Right atrium auricular region (tissue), 2 donors: ENCODE measurements at regions not wholly inside any gene's neighbourhood (a gene's known extent, or its start where the extent isn't known, plus 50 kb on each side); places are given as distances from the start of the nearest gene placed in this dataset.

Experiments
- DNase-seq: peaks from one replicate; pipeline ENCODE4 v3.0.0-alpha.2; 2019; ENCODE audit warnings: low spot score
- H3K27ac ChIP-seq, 2 donors: fragments of 200-600 bp; sonication (generic); 1 replicate in 1 of 2; 2 replicates in 1 of 2; pipeline ENCODE4 v1.5.1; 2016 to 2019
- H3K27me3 ChIP-seq, 2 donors: fragments of 200-600 bp; sonication (generic); one replicate each; pipeline versions ENCODE4 v1.5.1 to v1.6.0; 2017 to 2019
- H3K36me3 ChIP-seq: fragments of 200-600 bp; sonication (generic); one replicate; pipeline ENCODE4 v1.5.1; 2016
- H3K4me1 ChIP-seq, 2 donors: fragments of 200-600 bp; sonication (generic); one replicate each; pipeline versions ENCODE4 v1.5.1 to v1.6.0; 2017 to 2019
- H3K4me3 ChIP-seq, 2 donors: fragments of 200-600 bp; sonication (generic); 1 replicate in 1 of 2; 2 replicates in 1 of 2; pipeline ENCODE4 v1.5.1; 2017 to 2019; ENCODE audit warnings: mild to moderate bottlenecking in 1 of 2, moderate library complexity in 1 of 2
- H3K9me3 ChIP-seq, 2 donors: fragments of 200-600 bp; sonication (generic); one replicate each; pipeline ENCODE4 v1.5.1; 2019
- CTCF ChIP-seq, 2 donors: fragments of 200-600 bp; sonication (generic); IDR thresholded peaks; one replicate each; pipeline ENCODE4 v1.5.1; 2019; ENCODE audit warnings: antibody characterized with exemption in 2 of 2

- no peak for TF ChIP-seq CTCF (IDR thresholded peaks at IDR 0.05)
- no peak overlapping the region for H3K27ac ChIP-seq
- H3K4me1 ChIP-seq = peaks cover 0 to 12% of the 10 kb centered on the region in 2 donors
- H3K27me3 ChIP-seq = no peaks in the 10 kb centered on the region
- no peaks in the 10 kb centered on the region for H3K9me3 ChIP-seq
- H3K4me3 ChIP-seq = no peak overlapping the region
- DNase-seq = no peak
- no peaks in the 10 kb centered on the region for H3K36me3 ChIP-seq
These were observed 153.0 kb upstream of the SMIM23 start for GRCh38 chr5:171632616-171633015.

DNA sequence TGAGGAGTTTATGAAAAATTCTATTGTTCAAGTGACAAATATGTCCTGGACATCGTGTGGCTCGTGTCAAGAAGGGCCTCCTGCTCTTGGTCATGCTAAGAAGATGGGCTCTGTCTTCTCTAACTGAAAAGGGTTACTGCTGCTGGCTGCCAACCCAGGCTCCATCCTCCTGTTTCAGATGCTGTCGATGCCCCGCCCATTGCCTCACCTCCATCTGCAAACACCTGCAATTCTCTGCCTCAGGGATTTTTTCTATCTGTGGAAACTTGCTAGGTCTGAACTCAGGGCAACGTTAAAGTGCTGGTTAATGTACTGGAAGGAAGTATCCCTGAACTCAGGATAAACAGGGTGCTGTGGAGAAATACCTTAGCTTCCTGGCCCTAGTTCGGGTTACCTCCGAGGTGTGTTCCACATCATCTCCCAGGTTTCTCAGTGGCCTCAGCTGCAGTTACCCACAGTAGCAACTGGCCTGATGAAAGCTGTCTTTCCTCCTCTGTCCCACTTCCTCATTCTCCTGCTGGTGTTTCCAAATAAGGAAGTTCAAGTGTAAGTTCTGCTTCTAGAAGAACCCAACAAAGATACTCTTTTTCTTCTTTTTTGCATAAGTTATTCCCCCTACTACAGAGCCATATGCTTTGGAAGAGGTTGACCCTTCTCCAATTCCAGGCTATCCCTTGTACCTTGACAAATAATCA lies 151.7 kb upstream of the SMIM23 start:
- no peaks in the 10 kb centered on the region for H3K27me3 ChIP-seq
- H3K36me3 ChIP-seq = no peaks in the 10 kb centered on the region
- no peak overlapping the region for H3K4me3 ChIP-seq
- H3K27ac ChIP-seq = no peak overlapping the region
- TF ChIP-seq CTCF (IDR thresholded peaks at IDR 0.05) = no peak
- no peaks in the 10 kb centered on the region for H3K9me3 ChIP-seq
- H3K4me1 ChIP-seq = peaks cover 0 to 12% of the 10 kb centered on the region in 2 donors
- no peak for DNase-seq

GRCh38 chr5:171634511-171634910 lies 151.1 kb upstream of the SMIM23 start:
- no peak for DNase-seq
- H3K27me3 ChIP-seq = no peaks in the 10 kb centered on the region
- H3K36me3 ChIP-seq = no peaks in the 10 kb centered on the region
- H3K4me1 ChIP-seq = peaks cover 0 to 10% of the 10 kb centered on the region in 2 donors
- no peak overlapping the region for H3K27ac ChIP-seq
- no peak for TF ChIP-seq CTCF (IDR thresholded peaks at IDR 0.05)
- no peaks in the 10 kb centered on the region for H3K9me3 ChIP-seq
- H3K4me3 ChIP-seq = no peak overlapping the region

DNA sequence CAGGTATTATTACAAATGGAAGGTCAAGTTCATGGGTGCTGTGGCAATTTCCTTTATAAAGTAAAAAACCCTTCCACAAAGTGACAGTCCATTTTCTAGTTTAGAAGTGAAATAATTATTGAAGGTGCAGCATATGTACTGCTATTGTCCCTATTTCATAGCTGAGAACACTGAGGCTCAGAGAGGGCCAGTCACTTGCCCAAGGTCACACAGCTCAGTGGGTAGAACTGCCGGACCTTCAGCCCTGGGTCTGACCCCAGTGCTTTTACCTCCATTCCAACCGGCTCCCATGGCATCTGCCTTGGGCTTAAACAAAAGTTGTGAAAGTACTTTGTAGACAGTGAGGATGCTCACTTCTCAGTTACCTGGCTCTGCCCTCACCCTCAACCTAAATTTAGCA lies 150.6 kb upstream of the SMIM23 start:
- Histone ChIP-seq H3K27me3 (no peaks in the 10 kb centered on the region), H3K4me3 (no peak overlapping the region), H3K4me1 (peaks cover 0 to 13% of the 10 kb centered on the region in 2 donors), H3K9me3 (no peaks in the 10 kb centered on the region), H3K36me3 (no peaks in the 10 kb centered on the region), H3K27ac (no peak overlapping the region)
- DNase-seq = no peak
- TF ChIP-seq CTCF (IDR thresholded peaks at IDR 0.05) = no peak

DNA sequence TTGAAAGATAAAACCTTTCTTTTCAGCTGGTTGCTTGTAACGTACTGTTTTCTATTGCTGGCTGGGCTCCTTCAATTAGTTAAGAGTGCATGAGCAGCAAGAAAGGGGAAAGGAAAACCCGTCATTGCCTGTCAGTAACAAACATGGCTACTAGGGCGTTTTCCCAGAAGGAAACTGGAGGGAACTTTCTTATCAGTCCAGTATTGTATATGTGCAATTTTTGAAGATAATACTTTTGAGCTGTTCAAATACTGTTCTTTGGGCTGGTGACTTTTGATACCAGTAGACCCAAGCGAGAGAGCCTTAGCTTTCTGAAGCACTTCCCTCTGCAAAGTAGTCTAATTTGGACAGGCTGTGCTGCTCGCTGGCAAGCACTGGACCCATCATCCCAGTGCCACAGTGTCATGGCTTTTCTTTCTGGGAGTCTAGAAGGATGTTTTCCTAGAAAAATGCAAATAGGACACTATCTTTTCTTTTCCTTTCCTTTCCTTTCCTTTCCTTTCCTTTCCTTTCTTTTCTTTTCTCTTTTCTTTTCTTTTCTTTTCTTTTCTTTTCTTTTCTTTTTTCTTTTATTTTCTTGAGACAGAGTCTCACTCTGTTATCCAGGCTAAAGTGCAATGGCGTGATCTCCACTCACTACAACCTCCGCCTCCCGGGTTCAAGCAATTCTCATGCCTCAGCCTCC lies 149.9 kb upstream of the SMIM23 start:
- TF ChIP-seq CTCF (IDR thresholded peaks at IDR 0.05) = no peak
- Histone ChIP-seq H3K27ac (no peak overlapping the region), H3K9me3 (no peaks in the 10 kb centered on the region), H3K36me3 (no peaks in the 10 kb centered on the region), H3K27me3 (no peaks in the 10 kb centered on the region), H3K4me1 (peaks cover 0 to 14% of the 10 kb centered on the region in 2 donors), H3K4me3 (no peak overlapping the region)
- no peak for DNase-seq
